Smooth muscle cell (in vitro differentiated cells): ENCODE measurements at regions not wholly inside any gene's neighbourhood (a gene's known extent, or its start where the extent isn't known, plus 50 kb on each side); places are given as distances from the start of the nearest gene placed in this dataset.

Source experiments
- DNase-seq: peaks from one replicate; lab custom pipeline; 2025; ENCODE audit not compliant: unreplicated experiment; lab: John Stamatoyannopoulos, UW
- H2AFZ ChIP-seq: fragments of 200-600 bp; sonication (generic); 2 replicates; pipeline ENCODE4 v1.6.0; 2016; ENCODE audit warnings: antibody characterized with exemption, low read depth, mild to moderate bottlenecking
- H3F3A ChIP-seq: fragments of 200-600 bp; sonication (generic); 2 replicates; pipeline ENCODE4 v1.6.0; 2017; ENCODE audit warnings: antibody characterized with exemption, low read depth
- H3K27ac ChIP-seq: fragments of 200-600 bp; sonication (generic); 2 replicates; pipeline ENCODE4 v1.5.1; 2016; ENCODE audit warnings: low read depth, mild to moderate bottlenecking
- H3K27me3 ChIP-seq: fragments of 200-600 bp; sonication (generic); 2 replicates; pipeline ENCODE4 v1.6.1; 2016; ENCODE audit warnings: low read depth, mild to moderate bottlenecking
- H3K36me3 ChIP-seq: fragments of 200-600 bp; sonication (generic); 2 replicates; pipeline ENCODE4 v1.5.1; 2016; ENCODE audit warnings: low read depth
- H3K4me1 ChIP-seq: fragments of 200-600 bp; sonication (generic); 2 replicates; pipeline ENCODE4 v1.5.1; 2016; ENCODE audit warnings: low read depth
- H3K4me2 ChIP-seq: fragments of 200-600 bp; sonication (generic); 2 replicates; pipeline ENCODE4 v1.6.0; 2016; ENCODE audit warnings: mild to moderate bottlenecking
- H3K4me3 ChIP-seq: fragments of 200-600 bp; sonication (generic); 2 replicates; pipeline ENCODE4 v1.5.1; 2016; ENCODE audit warnings: mild to moderate bottlenecking
- H3K79me2 ChIP-seq: fragments of 200-600 bp; sonication (generic); 2 replicates; pipeline ENCODE4 v1.6.0; 2016; ENCODE audit warnings: low read depth, mild to moderate bottlenecking
- H3K9ac ChIP-seq: fragments of 200-600 bp; sonication (generic); 2 replicates; pipeline ENCODE4 v1.6.0; 2016; ENCODE audit warnings: low read depth
- H3K9me3 ChIP-seq: fragments of 200-600 bp; sonication (generic); replicated peaks from 2 replicates; pipeline ENCODE4 v1.5.1; 2016; ENCODE audit warnings: low read depth
- H4K20me1 ChIP-seq: fragments of 200-600 bp; sonication (generic); 2 replicates; pipeline ENCODE4 v1.6.0; 2016; ENCODE audit warnings: low read depth
- CTCF ChIP-seq: fragments of 200-600 bp; sonication (generic); IDR thresholded peaks from 2 replicates; pipeline ENCODE4 v1.5.1; 2017; ENCODE audit warnings: borderline replicate concordance, mild to moderate bottlenecking, antibody characterized with exemption; ENCODE audit not compliant: insufficient read depth, poor library complexity, severe bottlenecking
- WGBS: methylation state at CpG from one replicate; pipeline ENCODE4 v1.1.7; 2016; ENCODE audit warnings: low lambda C conversion rate; 5-methylcytosine and 5-hydroxymethylcytosine counted together

- no peak overlapping the region for H3K9ac ChIP-seq
- H3K79me2 ChIP-seq: no peaks in the 10 kb centered on the region
- TF ChIP-seq CTCF: no peak
- H3K9me3 ChIP-seq: no peaks in the 10 kb centered on the region
- no peak overlapping the region for H3K27ac ChIP-seq
- H3K4me1 ChIP-seq: no peaks in the 10 kb centered on the region
- H3K4me3 ChIP-seq: no peak overlapping the region
- no peaks in the 10 kb centered on the region for H3K36me3 ChIP-seq
- no peaks in the 10 kb centered on the region for H4K20me1 ChIP-seq
- no peaks in the 10 kb centered on the region for H3K27me3 ChIP-seq
- H2AFZ ChIP-seq: no peak overlapping the region
- H3K4me2 ChIP-seq: no peak overlapping the region
- H3F3A ChIP-seq: no peaks in the 10 kb centered on the region
- DNase-seq: no peak
Observed at GRCh38 chr10:36574207-36574606, 551.2 kb upstream of the ANKRD30A start.

DNA sequence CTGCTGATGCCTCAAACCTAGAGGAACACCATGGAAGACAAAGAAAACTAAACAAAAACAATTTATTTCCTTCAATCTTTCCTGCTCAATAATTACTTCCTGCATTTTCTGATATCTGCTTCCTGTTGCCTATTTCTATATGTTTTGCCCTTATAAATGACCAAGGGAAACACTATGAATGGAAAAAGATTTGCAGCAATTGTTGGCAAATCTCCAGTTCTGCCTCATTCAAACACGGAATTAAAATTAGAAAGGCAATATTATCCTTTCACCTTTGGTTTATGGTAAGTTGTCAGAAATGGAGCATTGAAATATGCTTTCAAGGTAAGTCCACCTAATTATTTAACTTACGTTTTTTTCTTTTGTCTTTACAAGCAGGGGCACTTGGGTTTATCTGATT lies 552.2 kb upstream of the ANKRD30A start:
- 86% methylated on average over 2 of the region's 2 CpGs for WGBS

DNA sequence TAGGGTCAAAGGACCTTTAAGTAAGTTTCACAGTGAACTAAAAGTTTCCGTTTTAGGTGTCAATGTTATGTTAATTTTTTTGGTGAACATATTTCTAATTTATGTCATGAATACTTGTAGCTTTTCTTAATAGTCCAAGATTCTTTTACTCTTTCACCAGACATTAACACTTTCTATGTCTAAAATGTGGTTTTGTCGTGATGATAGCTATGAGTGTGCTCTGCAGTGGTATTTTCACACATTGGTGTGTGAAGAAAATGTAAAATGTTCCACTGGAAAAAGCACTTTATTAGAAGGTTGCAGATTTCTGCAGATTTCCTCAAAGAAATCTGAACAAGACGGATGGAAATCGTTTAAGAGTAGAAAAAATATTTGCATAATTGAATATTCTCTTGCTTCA lies 561.0 kb upstream of the ANKRD30A start:
- no peaks in the 10 kb centered on the region for H3K4me1 ChIP-seq
- WGBS: 69% methylated on average over 4 of the region's 4 CpGs
- DNase-seq: no peak
- no peaks in the 10 kb centered on the region for H4K20me1 ChIP-seq
- no peaks in the 10 kb centered on the region for H3K36me3 ChIP-seq
- no peak overlapping the region for H2AFZ ChIP-seq
- no peak overlapping the region for H3K9ac ChIP-seq
- H3K4me2 ChIP-seq: no peak overlapping the region
- H3F3A ChIP-seq: no peaks in the 10 kb centered on the region
- no peaks in the 10 kb centered on the region for H3K79me2 ChIP-seq
- H3K27me3 ChIP-seq: no peaks in the 10 kb centered on the region
- no peak for TF ChIP-seq CTCF
- H3K9me3 ChIP-seq: no peaks in the 10 kb centered on the region
- H3K27ac ChIP-seq: no peak overlapping the region
- no peak overlapping the region for H3K4me3 ChIP-seq

More for the DNA sequence above, 552.2 kb upstream of the ANKRD30A start:
- Histone ChIP-seq H3K36me3 (no peaks in the 10 kb centered on the region), H4K20me1 (no peaks in the 10 kb centered on the region), H3K9ac (no peak overlapping the region), H2AFZ (no peak overlapping the region), H3K4me1 (no peaks in the 10 kb centered on the region), H3K27me3 (no peaks in the 10 kb centered on the region), H3K27ac (no peak overlapping the region), H3K79me2 (no peaks in the 10 kb centered on the region), H3K4me2 (no peak overlapping the region), H3F3A (no peaks in the 10 kb centered on the region), H3K9me3 (no peaks in the 10 kb centered on the region), H3K4me3 (no peak overlapping the region)
- no peak for TF ChIP-seq CTCF
- no peak for DNase-seq

DNA sequence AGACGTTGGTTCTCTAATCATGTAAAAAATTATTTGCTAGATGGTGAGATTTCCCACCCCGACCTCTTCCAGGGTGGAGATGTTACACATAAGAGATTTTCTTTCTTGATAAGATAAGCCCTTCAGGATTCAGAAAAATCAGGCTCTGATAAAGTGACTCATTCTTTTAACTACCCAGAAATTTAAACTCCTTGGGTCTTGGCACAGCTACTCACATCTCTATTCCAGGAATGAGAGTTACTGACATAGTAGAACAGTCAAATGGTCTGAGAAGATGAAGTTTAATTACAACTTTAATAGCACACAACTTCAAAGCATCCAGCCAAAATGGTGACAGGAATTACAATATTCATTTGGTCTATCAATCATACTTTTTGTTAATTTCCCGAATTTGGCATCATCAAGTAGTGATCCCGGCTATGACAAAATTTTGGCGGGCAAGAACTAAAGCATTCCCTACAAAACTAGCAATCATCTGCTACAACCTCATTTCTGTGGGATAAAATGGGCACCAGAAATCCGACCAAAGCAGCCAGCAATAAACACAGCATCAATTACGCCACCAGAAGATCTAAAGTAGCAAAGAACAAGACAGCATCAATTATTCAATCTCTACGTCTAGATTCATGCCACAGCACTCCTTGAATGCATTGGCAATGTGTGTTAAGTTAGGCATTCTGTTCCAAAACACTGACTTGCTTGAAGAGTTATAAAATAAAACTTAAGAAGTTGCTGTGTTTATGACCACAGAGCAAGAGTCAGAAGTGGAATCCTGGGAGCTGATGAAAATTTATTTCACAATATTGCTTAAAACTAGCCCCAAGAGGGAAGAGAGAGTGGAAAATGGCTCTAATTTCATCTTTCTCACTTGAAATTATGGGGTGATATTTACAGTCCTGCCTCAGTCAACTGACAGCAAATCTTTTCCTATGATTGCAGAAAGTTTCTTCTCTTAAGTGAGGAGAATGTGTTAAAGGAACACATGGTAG lies 565.7 kb upstream of the ANKRD30A start:
- Histone ChIP-seq H3K27me3 (no peaks in the 10 kb centered on the region), H3K4me2 (no peak overlapping the region)
- TF ChIP-seq CTCF: no peak

More for the DNA sequence above, 565.7 kb upstream of the ANKRD30A start:
- Histone ChIP-seq H4K20me1 (no peaks in the 10 kb centered on the region), H2AFZ (no peak overlapping the region), H3K4me1 (no peaks in the 10 kb centered on the region), H3K79me2 (no peaks in the 10 kb centered on the region), H3K36me3 (no peaks in the 10 kb centered on the region), H3F3A (no peaks in the 10 kb centered on the region), H3K4me3 (no peak overlapping the region), H3K27ac (no peak overlapping the region), H3K9ac (no peak overlapping the region), H3K9me3 (no peaks in the 10 kb centered on the region)
- 68% methylated on average over 8 of the region's 8 CpGs for WGBS
- no peak for DNase-seq
